Peyer's patch (tissue), 4 donors: ENCODE measurements at regions not wholly inside any gene's neighbourhood (a gene's known extent, or its start where the extent isn't known, plus 50 kb on each side); places are given as distances from the start of the nearest gene placed in this dataset.

Experiments
- POLR2A ChIP-seq, 2 donors: fragments of 450-650 bp; IDR thresholded peaks; one replicate each; pipeline ENCODE4 v1.5.1; 2017; ENCODE audit warnings: antibody characterized with exemption in 2 of 2, mild to moderate bottlenecking in 2 of 2, moderate library complexity in 2 of 2
- TF ChIP-seq, protein P1 (sequence below), 6 experiments: fragments of 450-650 bp in 4 of 6; fragments of 200-600 bp in 2 of 6; sonication (generic) in 1 of 6; IDR thresholded peaks; one replicate each; pipeline ENCODE4 v1.5.1; 2017 to 2019; ENCODE audit warnings: antibody characterized with exemption in 6 of 6, mild to moderate bottlenecking in 3 of 6, moderate library complexity in 1 of 6

DNA sequence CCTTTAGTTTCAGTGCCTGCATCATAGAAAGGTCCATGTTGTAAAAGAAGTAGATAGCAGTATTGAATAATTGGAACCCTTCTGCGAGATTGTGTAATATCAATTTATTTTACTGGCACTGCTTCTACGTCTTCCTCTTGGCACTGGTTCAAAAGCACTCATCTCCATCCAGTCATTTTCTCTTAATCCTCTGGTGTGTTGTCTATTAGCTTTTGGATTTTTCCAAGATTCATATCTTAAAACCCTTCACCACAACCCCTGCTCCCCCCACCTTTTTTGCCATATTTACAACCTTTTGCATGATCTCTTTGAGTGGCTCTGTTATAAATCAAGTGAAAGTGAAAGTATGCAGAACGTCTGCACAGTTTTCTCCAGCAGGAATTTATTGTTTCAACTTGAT, 76.6 kb upstream of the HSF2 start:
- TF ChIP-seq, protein P1, sequence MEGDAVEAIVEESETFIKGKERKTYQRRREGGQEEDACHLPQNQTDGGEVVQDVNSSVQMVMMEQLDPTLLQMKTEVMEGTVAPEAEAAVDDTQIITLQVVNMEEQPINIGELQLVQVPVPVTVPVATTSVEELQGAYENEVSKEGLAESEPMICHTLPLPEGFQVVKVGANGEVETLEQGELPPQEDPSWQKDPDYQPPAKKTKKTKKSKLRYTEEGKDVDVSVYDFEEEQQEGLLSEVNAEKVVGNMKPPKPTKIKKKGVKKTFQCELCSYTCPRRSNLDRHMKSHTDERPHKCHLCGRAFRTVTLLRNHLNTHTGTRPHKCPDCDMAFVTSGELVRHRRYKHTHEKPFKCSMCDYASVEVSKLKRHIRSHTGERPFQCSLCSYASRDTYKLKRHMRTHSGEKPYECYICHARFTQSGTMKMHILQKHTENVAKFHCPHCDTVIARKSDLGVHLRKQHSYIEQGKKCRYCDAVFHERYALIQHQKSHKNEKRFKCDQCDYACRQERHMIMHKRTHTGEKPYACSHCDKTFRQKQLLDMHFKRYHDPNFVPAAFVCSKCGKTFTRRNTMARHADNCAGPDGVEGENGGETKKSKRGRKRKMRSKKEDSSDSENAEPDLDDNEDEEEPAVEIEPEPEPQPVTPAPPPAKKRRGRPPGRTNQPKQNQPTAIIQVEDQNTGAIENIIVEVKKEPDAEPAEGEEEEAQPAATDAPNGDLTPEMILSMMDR (IDR thresholded peaks at IDR 0.05) = no peak
- no peak for TF ChIP-seq POLR2A (IDR thresholded peaks at IDR 0.05)
